ENCODE measurements at regions not wholly inside any gene's neighbourhood (a gene's known extent, or its start where the extent isn't known, plus 50 kb on each side); places are given as distances from the start of the nearest gene placed in this dataset.

DNA sequence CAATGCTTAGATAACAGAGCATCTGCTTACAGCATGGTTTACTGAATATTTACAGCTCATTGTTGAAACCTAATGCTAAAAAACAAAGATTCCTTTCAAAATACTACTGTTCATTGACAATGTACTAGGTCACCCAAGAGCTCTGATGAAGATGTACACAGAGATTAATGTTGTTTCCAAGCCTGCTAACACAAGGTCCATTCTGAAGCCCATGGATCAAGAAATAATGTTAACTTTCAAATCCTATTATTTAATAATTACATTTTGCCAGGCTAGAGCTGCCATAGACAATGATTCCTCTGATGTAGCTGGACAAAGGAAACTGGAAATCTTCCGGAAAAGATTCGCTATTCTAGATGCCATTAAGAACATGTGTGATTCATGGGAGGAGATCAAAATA, 355.6 kb downstream of the TENT5A start:
- H3K27me3 Mint-ChIP-seq (ENCODE audit: low read depth), result no peaks in the 10 kb centered on the region; the same call in 1 of the 2 replicates

DNA sequence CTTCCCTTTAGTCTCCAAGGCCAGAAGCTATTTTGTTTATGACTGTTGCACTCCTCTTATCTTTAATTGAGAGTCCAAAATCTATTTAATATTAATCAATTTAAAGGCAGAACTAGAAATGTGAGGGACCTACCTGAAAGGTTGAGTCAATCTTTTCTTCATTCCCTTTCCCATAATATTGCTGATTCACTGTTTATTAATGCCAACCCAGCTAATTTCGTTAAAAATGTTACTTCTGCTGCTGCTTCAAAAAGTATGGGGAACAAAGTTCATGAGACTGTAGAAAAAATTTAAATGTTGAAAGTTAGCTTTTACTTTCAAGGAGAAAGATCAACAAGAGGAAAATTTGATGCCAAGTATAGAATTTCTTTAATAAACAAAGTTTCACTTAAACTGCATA, 365.3 kb downstream of the TENT5A start:
- peaks cover 10% of the 10 kb centered on the region for H3K36me3 Mint-ChIP-seq
- no peaks in the 10 kb centered on the region for H3K27me3 Mint-ChIP-seq (ENCODE audit: low read depth)
- POLR2A ChIA-PET, result no interaction called here
- no peak overlapping the region for H3K4me3 Mint-ChIP-seq
- peaks cover 18% of the 10 kb centered on the region for H3K9me3 Mint-ChIP-seq
- CTCF ChIA-PET, result no interaction called here
- ATAC-seq (no peak), DNase-seq (ENCODE audit: low spot score) (no peak)
- no peaks in the 10 kb centered on the region for H3K4me1 Mint-ChIP-seq
- no peak overlapping the region for H3K27ac Mint-ChIP-seq
- TF ChIP-seq GRHL2 (CRISPR knock-in tag; IDR thresholded peaks at IDR 0.05; ENCODE audit: insufficient replicate concordance, severe bottlenecking) (no peak), ZNF121 (CRISPR knock-in tag; IDR thresholded peaks at IDR 0.05) (no peak), ZNF232 (CRISPR knock-in tag; IDR thresholded peaks at IDR 0.05) (no peak), FOXP1 (CRISPR knock-in tag; IDR thresholded peaks at IDR 0.05; ENCODE audit: borderline replicate concordance) (no peak), CREM (CRISPR knock-in tag; IDR thresholded peaks at IDR 0.05) (no peak), ZNF671 (CRISPR knock-in tag; IDR thresholded peaks at IDR 0.05) (no peak), ZNF396 (CRISPR knock-in tag; IDR thresholded peaks at IDR 0.05; ENCODE audit: borderline replicate concordance) (no peak), ESRRA (CRISPR knock-in tag; IDR thresholded peaks at IDR 0.05; ENCODE audit: borderline replicate concordance) (no peak), EMX1 (CRISPR knock-in tag; IDR thresholded peaks at IDR 0.05) (no peak), GABPB1 (CRISPR knock-in tag; IDR thresholded peaks at IDR 0.05) (no peak), NFYB (CRISPR knock-in tag; conservative IDR thresholded peaks at IDR 0.05; ENCODE audit: low read depth) (no peak)
- TF ChIP-seq, protein P1, sequence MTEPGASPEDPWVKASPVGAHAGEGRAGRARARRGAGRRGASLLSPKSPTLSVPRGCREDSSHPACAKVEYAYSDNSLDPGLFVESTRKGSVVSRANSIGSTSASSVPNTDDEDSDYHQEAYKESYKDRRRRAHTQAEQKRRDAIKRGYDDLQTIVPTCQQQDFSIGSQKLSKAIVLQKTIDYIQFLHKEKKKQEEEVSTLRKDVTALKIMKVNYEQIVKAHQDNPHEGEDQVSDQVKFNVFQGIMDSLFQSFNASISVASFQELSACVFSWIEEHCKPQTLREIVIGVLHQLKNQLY (CRISPR knock-in tag; IDR thresholded peaks at IDR 0.05), result no peak
- TF ChIP-seq, protein P2, sequence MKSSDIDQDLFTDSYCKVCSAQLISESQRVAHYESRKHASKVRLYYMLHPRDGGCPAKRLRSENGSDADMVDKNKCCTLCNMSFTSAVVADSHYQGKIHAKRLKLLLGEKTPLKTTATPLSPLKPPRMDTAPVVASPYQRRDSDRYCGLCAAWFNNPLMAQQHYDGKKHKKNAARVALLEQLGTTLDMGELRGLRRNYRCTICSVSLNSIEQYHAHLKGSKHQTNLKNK (CRISPR knock-in tag; IDR thresholded peaks at IDR 0.05), result no peak
- TF ChIP-seq, protein P3, sequence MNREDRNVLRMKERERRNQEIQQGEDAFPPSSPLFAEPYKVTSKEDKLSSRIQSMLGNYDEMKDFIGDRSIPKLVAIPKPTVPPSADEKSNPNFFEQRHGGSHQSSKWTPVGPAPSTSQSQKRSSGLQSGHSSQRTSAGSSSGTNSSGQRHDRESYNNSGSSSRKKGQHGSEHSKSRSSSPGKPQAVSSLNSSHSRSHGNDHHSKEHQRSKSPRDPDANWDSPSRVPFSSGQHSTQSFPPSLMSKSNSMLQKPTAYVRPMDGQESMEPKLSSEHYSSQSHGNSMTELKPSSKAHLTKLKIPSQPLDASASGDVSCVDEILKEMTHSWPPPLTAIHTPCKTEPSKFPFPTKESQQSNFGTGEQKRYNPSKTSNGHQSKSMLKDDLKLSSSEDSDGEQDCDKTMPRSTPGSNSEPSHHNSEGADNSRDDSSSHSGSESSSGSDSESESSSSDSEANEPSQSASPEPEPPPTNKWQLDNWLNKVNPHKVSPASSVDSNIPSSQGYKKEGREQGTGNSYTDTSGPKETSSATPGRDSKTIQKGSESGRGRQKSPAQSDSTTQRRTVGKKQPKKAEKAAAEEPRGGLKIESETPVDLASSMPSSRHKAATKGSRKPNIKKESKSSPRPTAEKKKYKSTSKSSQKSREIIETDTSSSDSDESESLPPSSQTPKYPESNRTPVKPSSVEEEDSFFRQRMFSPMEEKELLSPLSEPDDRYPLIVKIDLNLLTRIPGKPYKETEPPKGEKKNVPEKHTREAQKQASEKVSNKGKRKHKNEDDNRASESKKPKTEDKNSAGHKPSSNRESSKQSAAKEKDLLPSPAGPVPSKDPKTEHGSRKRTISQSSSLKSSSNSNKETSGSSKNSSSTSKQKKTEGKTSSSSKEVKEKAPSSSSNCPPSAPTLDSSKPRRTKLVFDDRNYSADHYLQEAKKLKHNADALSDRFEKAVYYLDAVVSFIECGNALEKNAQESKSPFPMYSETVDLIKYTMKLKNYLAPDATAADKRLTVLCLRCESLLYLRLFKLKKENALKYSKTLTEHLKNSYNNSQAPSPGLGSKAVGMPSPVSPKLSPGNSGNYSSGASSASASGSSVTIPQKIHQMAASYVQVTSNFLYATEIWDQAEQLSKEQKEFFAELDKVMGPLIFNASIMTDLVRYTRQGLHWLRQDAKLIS (CRISPR knock-in tag; IDR thresholded peaks at IDR 0.05; ENCODE audit: borderline replicate concordance), result no peak

More for the DNA sequence above, 355.6 kb downstream of the TENT5A start:
- Mint-ChIP-seq H3K36me3 (peaks cover 23% of the 10 kb centered on the region), H3K27ac (no peak overlapping the region), H3K4me1 (no peaks in the 10 kb centered on the region), H3K9me3 (peaks cover 39% of the 10 kb centered on the region), H3K4me3 (no peak overlapping the region)
- ChIA-PET CTCF (no interaction called here), POLR2A (no interaction called here)
- TF ChIP-seq MYBL2 (CRISPR knock-in tag; IDR thresholded peaks at IDR 0.05), result no peak
- TF ChIP-seq, protein P4, sequence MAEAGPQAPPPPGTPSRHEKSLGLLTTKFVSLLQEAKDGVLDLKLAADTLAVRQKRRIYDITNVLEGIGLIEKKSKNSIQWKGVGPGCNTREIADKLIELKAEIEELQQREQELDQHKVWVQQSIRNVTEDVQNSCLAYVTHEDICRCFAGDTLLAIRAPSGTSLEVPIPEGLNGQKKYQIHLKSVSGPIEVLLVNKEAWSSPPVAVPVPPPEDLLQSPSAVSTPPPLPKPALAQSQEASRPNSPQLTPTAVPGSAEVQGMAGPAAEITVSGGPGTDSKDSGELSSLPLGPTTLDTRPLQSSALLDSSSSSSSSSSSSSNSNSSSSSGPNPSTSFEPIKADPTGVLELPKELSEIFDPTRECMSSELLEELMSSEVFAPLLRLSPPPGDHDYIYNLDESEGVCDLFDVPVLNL (CRISPR knock-in tag; IDR thresholded peaks at IDR 0.05; ENCODE audit: borderline replicate concordance, low read depth), result no peak
- ATAC-seq (no peak), DNase-seq (ENCODE audit: low spot score) (no peak)

DNA sequence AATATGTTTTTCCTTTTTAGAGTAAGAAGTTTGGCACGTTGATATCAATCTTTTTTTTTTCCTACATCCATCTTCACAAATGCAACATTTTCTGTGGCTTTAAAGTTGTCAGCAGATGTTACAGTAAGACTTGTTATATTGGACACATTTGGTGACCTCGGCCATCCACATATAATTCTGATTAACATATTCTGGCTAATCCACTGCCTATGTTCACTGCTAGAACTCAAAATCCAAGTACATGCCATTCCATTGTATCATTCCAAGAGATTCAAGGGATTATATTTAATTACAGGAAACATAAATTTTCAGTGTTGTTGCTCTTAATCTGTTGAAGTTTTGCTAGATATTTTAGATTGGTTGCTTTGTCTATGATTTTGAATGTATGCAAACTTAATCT, 367.6 kb downstream of the TENT5A start:
- H3K4me1 Mint-ChIP-seq, result no peaks in the 10 kb centered on the region
- no peak overlapping the region for H3K4me3 Mint-ChIP-seq
- DNase-seq (ENCODE audit: low spot score) (no peak), ATAC-seq (no peak)
- no peaks in the 10 kb centered on the region for H3K36me3 Mint-ChIP-seq
- no peak for TF ChIP-seq CBFB (CRISPR knock-in tag; IDR thresholded peaks at IDR 0.05; ENCODE audit: low read depth)
- TF ChIP-seq OVOL2 (CRISPR knock-in tag; IDR thresholded peaks at IDR 0.05; ENCODE audit: borderline replicate concordance), result no peak
- no peak for TF ChIP-seq NR3C1 (CRISPR knock-in tag; conservative IDR thresholded peaks at IDR 0.05; ENCODE audit: low read depth)
- no peak for TF ChIP-seq JAZF1 (CRISPR knock-in tag; IDR thresholded peaks at IDR 0.05)
- no peak for TF ChIP-seq ZNF121 (CRISPR knock-in tag; IDR thresholded peaks at IDR 0.05)
- TF ChIP-seq SOX15 (CRISPR knock-in tag; IDR thresholded peaks at IDR 0.05), result no peak
- CTCF ChIA-PET, result no interaction called here
- H3K9me3 Mint-ChIP-seq, result peaks cover 5% of the 10 kb centered on the region; the same call in 1 of the 2 replicates
- no peaks in the 10 kb centered on the region for H3K27me3 Mint-ChIP-seq (ENCODE audit: low read depth)
- no peak overlapping the region for H3K27ac Mint-ChIP-seq
- POLR2A ChIA-PET, result no interaction called here

Measured in WTC11 (cell line).